ENCODE measurements at regions not wholly inside any gene's neighbourhood (a gene's known extent, or its start where the extent isn't known, plus 50 kb on each side); places are given as distances from the start of the nearest gene placed in this dataset.

DNA sequence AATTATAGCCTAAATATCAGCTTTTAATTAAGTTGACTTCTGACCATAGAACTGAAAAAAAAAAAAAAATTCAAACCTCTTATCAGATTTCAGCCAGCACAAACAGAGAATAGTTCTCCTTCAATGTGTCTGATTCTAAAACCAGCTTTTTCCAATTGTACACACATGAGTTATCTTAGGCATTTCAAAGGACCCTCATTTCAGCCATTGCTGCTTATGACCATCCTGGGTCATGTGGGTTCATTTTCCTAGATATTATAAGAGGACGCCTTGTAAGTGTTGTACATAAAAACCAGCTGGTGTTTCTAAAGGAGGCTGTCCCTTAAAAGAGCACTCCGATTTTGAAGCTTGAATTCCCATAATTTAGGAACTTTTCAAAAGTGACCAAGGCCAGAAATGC, 62.3 kb upstream of the DYNC1I2 start (continued):
- no peak for TF ChIP-seq PHF8 (IDR thresholded peaks at IDR 0.05; ENCODE audit: borderline replicate concordance, low read depth)
- TF ChIP-seq GATA3 (IDR thresholded peaks at IDR 0.05; ENCODE audit: borderline replicate concordance) = no peak
- no peak for TF ChIP-seq MAZ (IDR thresholded peaks at IDR 0.05; ENCODE audit: borderline replicate concordance, low read depth, low read length)
- TF ChIP-seq EHMT2 (IDR thresholded peaks at IDR 0.05; ENCODE audit: low read depth) = no peak
- TF ChIP-seq, protein P1, sequence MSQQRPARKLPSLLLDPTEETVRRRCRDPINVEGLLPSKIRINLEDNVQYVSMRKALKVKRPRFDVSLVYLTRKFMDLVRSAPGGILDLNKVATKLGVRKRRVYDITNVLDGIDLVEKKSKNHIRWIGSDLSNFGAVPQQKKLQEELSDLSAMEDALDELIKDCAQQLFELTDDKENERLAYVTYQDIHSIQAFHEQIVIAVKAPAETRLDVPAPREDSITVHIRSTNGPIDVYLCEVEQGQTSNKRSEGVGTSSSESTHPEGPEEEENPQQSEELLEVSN (IDR thresholded peaks at IDR 0.05; ENCODE audit: borderline replicate concordance, low read depth) = no peak
- no peak for TF ChIP-seq RAD21 (conservative IDR thresholded peaks at IDR 0.05 in 1 of 2, IDR thresholded peaks at IDR 0.05 in 1 of 2)

DNA sequence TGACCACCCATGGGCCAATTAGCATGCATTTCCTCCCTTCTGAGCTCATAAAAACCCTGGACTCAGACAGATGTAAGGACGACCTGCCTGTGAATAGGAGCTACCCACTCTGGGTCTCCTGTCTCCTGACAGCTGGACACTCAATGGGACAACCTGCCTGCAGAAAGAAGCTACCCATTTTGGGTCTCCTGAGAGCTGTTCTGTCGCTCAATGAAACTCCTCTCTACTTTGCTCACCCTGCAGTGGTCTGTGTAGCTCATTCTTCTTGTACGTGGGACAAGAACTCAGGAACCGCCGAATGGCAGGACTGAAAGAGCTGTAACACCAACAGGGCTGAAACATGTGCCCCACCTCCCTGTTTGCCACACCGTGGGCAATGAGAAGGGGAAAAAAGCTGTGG, 60.3 kb upstream of the DYNC1I2 start:
- no peak overlapping the region for H3K4me3 ChIP-seq
- 34% methylated on average over 6 of the region's 6 CpGs for WGBS (ENCODE audit: missing lambda C conversion rate)
- H3K4me1 ChIP-seq = no peaks in the 10 kb centered on the region
- H3K9me3 ChIP-seq = peaks cover 40% of the 10 kb centered on the region
- POLR2A ChIA-PET = no interaction called here
- H3K4me2 ChIP-seq = no peak overlapping the region
- TF ChIP-seq KDM1A (IDR thresholded peaks at IDR 0.05; ENCODE audit: low read depth) (no peak), HDAC2 (IDR thresholded peaks at IDR 0.05) (no peak), NPAS2 (CRISPR knock-in tag; IDR thresholded peaks at IDR 0.05; ENCODE audit: borderline replicate concordance) (no peak)
- CTCF ChIA-PET = no interaction called here
- FAIRE-seq (no peak), DNase-seq (ENCODE audit: low read depth in 1 of 2, low spot score in 1 of 2) (no peak), ATAC-seq (no peak)
- no peak overlapping the region for H3K27ac ChIP-seq

DNA sequence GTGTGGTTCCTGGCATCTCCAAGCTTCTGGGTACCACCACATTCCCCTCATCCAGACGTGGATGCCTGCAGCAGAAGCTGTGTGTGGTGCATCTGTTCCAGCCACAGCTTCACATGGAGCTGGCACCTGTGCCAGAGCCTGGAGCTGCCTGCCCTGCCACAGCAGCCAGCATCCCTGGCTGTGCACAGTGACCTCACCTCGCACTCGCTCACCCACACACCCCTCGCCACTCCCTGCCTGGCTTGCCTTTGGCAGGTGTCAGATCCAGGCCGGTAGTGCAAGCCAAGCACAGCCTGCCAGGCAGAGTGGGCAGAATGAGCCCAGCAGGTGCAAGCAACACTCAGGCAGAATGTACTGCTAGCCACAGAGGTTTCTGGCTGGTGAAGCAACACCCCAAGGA, 59.9 kb upstream of the DYNC1I2 start:
- WGBS (ENCODE audit: missing lambda C conversion rate) = 8% methylated on average over 5 of the region's 5 CpGs
- no peaks in the 10 kb centered on the region for H3K4me1 ChIP-seq
- POLR2A ChIA-PET = no interaction called here
- FAIRE-seq (no peak), ATAC-seq (no peak), DNase-seq (ENCODE audit: low read depth in 1 of 2, low spot score in 1 of 2) (no peak)
- H3K9me3 ChIP-seq = peaks cover 44% of the 10 kb centered on the region
- H3K4me3 ChIP-seq = no peak overlapping the region
- CTCF ChIA-PET = no interaction called here
- H3K4me2 ChIP-seq = no peak overlapping the region
- TF ChIP-seq EHF (CRISPR knock-in tag; IDR thresholded peaks at IDR 0.05) (no peak), HEYL (CRISPR knock-in tag; IDR thresholded peaks at IDR 0.05) (no peak), ZC3H11A (IDR thresholded peaks at IDR 0.05) (no peak), KDM1A (IDR thresholded peaks at IDR 0.05; ENCODE audit: low read depth) (no peak), CHD2 (IDR thresholded peaks at IDR 0.05; ENCODE audit: low read length, partially characterized antibody) (no peak), CHD4 (IDR thresholded peaks at IDR 0.05; ENCODE audit: borderline replicate concordance) (no peak), TP53 (CRISPR knock-in tag; IDR thresholded peaks at IDR 0.05) (no peak), POLR2A (IDR thresholded peaks at IDR 0.05; ENCODE audit: low read length) (no peak), FOSL2 (IDR thresholded peaks at IDR 0.05) (no peak), FOSL2 (CRISPR knock-in tag; IDR thresholded peaks at IDR 0.05) (no peak), PHF8 (IDR thresholded peaks at IDR 0.05; ENCODE audit: borderline replicate concordance, low read depth) (no peak), BHLHE40 (IDR thresholded peaks at IDR 0.05; ENCODE audit: low read depth, low read length) (no peak), RFX5 (IDR thresholded peaks at IDR 0.05) (no peak), RAD21 (conservative IDR thresholded peaks at IDR 0.05 in 1 of 2, IDR thresholded peaks at IDR 0.05 in 1 of 2) (no peak), EP300 (IDR thresholded peaks at IDR 0.05) (no peak), GATA3 (IDR thresholded peaks at IDR 0.05; ENCODE audit: borderline replicate concordance) (no peak)
- TF ChIP-seq, protein P2, sequence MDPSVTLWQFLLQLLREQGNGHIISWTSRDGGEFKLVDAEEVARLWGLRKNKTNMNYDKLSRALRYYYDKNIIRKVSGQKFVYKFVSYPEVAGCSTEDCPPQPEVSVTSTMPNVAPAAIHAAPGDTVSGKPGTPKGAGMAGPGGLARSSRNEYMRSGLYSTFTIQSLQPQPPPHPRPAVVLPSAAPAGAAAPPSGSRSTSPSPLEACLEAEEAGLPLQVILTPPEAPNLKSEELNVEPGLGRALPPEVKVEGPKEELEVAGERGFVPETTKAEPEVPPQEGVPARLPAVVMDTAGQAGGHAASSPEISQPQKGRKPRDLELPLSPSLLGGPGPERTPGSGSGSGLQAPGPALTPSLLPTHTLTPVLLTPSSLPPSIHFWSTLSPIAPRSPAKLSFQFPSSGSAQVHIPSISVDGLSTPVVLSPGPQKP (IDR thresholded peaks at IDR 0.05; ENCODE audit: low read depth, low read length) = no peak
- TF ChIP-seq, protein P3, sequence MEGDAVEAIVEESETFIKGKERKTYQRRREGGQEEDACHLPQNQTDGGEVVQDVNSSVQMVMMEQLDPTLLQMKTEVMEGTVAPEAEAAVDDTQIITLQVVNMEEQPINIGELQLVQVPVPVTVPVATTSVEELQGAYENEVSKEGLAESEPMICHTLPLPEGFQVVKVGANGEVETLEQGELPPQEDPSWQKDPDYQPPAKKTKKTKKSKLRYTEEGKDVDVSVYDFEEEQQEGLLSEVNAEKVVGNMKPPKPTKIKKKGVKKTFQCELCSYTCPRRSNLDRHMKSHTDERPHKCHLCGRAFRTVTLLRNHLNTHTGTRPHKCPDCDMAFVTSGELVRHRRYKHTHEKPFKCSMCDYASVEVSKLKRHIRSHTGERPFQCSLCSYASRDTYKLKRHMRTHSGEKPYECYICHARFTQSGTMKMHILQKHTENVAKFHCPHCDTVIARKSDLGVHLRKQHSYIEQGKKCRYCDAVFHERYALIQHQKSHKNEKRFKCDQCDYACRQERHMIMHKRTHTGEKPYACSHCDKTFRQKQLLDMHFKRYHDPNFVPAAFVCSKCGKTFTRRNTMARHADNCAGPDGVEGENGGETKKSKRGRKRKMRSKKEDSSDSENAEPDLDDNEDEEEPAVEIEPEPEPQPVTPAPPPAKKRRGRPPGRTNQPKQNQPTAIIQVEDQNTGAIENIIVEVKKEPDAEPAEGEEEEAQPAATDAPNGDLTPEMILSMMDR (IDR thresholded peaks at IDR 0.05) = no peak
- H3K27ac ChIP-seq = no peak overlapping the region
